H9 (cell line): ENCODE measurements at regions not wholly inside any gene's neighbourhood (a gene's known extent, or its start where the extent isn't known, plus 50 kb on each side); places are given as distances from the start of the nearest gene placed in this dataset.
"Not testable (repeated sequence)": the region's sequence is repeated elsewhere in the genome, so short reads cannot be mapped to it uniquely, and the experiment has no call there.

ENCODE experiments used
- DNase-seq: peaks from one replicate; pipeline ENCODE4 v3.0.0-alpha.2; 2017
- H2AFZ ChIP-seq: one replicate; pipeline ENCODE4 v1.6.1; 2013; ENCODE audit warnings: mild to moderate bottlenecking, low read length, control low read depth, moderate library complexity
- H2AK5ac ChIP-seq: 2 replicates; pipeline ENCODE4 v1.6.1; 2013; ENCODE audit warnings: low read length, control low read depth, mixed read lengths; ENCODE audit not compliant: insufficient read length
- H2BK120ac ChIP-seq: one replicate; pipeline ENCODE4 v1.6.1; 2013; ENCODE audit warnings: low read depth, mild to moderate bottlenecking, low read length, control low read depth, inconsistent platforms; ENCODE audit not compliant: poor library complexity, severe bottlenecking
- H2BK12ac ChIP-seq: 2 replicates; pipeline ENCODE4 v1.6.1; 2013; ENCODE audit warnings: low read length, control low read depth, mixed read lengths, low read depth; ENCODE audit not compliant: insufficient read length
- H2BK15ac ChIP-seq: 2 replicates; pipeline ENCODE4 v1.6.1; 2013; ENCODE audit warnings: low read depth, low read length, control low read depth
- H2BK20ac ChIP-seq: one replicate; pipeline ENCODE4 v1.6.1; 2013; ENCODE audit warnings: low read depth, mild to moderate bottlenecking, low read length, control low read depth, inconsistent platforms; ENCODE audit not compliant: poor library complexity, severe bottlenecking
- H2BK5ac ChIP-seq: 2 replicates; pipeline ENCODE4 v1.6.1; 2013; ENCODE audit warnings: low read length, control low read depth, mixed read lengths; ENCODE audit not compliant: insufficient read length
- H3K14ac ChIP-seq: 2 replicates; pipeline ENCODE4 v1.6.1; 2013; ENCODE audit warnings: low read length, control low read depth; ENCODE audit not compliant: insufficient read depth
- H3K18ac ChIP-seq: 2 replicates; pipeline ENCODE4 v1.6.1; 2013; ENCODE audit warnings: low read depth, mild to moderate bottlenecking, mixed read lengths, low read length, control low read depth; ENCODE audit not compliant: insufficient read length
- H3K23ac ChIP-seq: 2 replicates; pipeline ENCODE4 v1.6.1; 2013; ENCODE audit warnings: low read length, control low read depth, mixed read lengths, low read depth; ENCODE audit not compliant: insufficient read length
- H3K23me2 ChIP-seq: 2 replicates; pipeline ENCODE4 v1.6.1; 2013; ENCODE audit warnings: low read depth, mild to moderate bottlenecking, mixed read lengths, low read length, control low read depth; ENCODE audit not compliant: insufficient read length, poor library complexity, severe bottlenecking
- H3K27ac ChIP-seq: 2 replicates; pipeline ENCODE4 v1.5.1; 2013; ENCODE audit warnings: low read length, control low read depth, mixed read lengths, low read depth; ENCODE audit not compliant: insufficient read length
- H3K27me3 ChIP-seq: 2 replicates; pipeline ENCODE4 v1.6.1; 2013; ENCODE audit warnings: low read length, control low read depth, inconsistent platforms; ENCODE audit not compliant: insufficient read depth
- H3K4ac ChIP-seq: 2 replicates; pipeline ENCODE4 v1.6.1; 2013; ENCODE audit warnings: low read depth, mild to moderate bottlenecking, control low read depth, inconsistent platforms, low read length, moderate library complexity
- H3K4me1 ChIP-seq: 2 replicates; pipeline ENCODE4 v1.6.1; 2013; ENCODE audit warnings: low read length, control low read depth, inconsistent platforms; ENCODE audit not compliant: insufficient read depth
- H3K4me2 ChIP-seq: 2 replicates; pipeline ENCODE4 v1.6.1; 2013; ENCODE audit warnings: low read length, control low read depth, mixed read lengths; ENCODE audit not compliant: insufficient read length, insufficient read depth
- H3K56ac ChIP-seq: 2 replicates; pipeline ENCODE4 v1.6.1; 2013; ENCODE audit warnings: low read depth, mild to moderate bottlenecking, mixed read lengths, low read length, control low read depth; ENCODE audit not compliant: insufficient read length
- H3K79me1 ChIP-seq: 2 replicates; pipeline ENCODE4 v1.6.1; 2013; ENCODE audit warnings: low read depth, mild to moderate bottlenecking, moderate library complexity, low read length, control low read depth, inconsistent platforms; ENCODE audit not compliant: insufficient read depth, poor library complexity, severe bottlenecking
- H3K79me2 ChIP-seq: 2 replicates; pipeline ENCODE4 v1.6.1; 2013; ENCODE audit warnings: low read length, control low read depth, inconsistent platforms; ENCODE audit not compliant: insufficient read depth
- H3K9ac ChIP-seq: 2 replicates; pipeline ENCODE4 v1.6.1; 2013; ENCODE audit warnings: low read length, control low read depth, mixed read lengths; ENCODE audit not compliant: insufficient read length; ENCODE audit errors: extremely low read depth
- H3K9me3 ChIP-seq: one replicate; pipeline ENCODE4 v1.6.1; 2013; ENCODE audit warnings: low read depth, low read length, inconsistent platforms; ENCODE audit not compliant: control insufficient read depth
- H3T11ph ChIP-seq: one replicate; pipeline ENCODE4 v1.6.1; 2013; ENCODE audit warnings: mild to moderate bottlenecking, low read length, control low read depth, inconsistent platforms
- H4K20me1 ChIP-seq: one replicate; pipeline ENCODE4 v1.6.1; 2013; ENCODE audit not compliant: control insufficient read depth, insufficient read length, insufficient read depth
- H4K5ac ChIP-seq: 2 replicates; pipeline ENCODE4 v1.6.1; 2013; ENCODE audit warnings: low read depth, mild to moderate bottlenecking, mixed read lengths, low read length, control low read depth; ENCODE audit not compliant: insufficient read length
- H4K8ac ChIP-seq: replicated peaks from 2 replicates; pipeline ENCODE4 v1.6.1; 2013; ENCODE audit warnings: low read length, control low read depth, mixed read lengths, low read depth; ENCODE audit not compliant: insufficient read length
- H4K91ac ChIP-seq: 2 replicates; pipeline ENCODE4 v1.6.1; 2013; ENCODE audit warnings: low read depth, mild to moderate bottlenecking, moderate library complexity, mixed read lengths, low read length, control low read depth; ENCODE audit not compliant: insufficient read length
- H3K27ac Mint-ChIP-seq, 3 experiments: 2 replicates in 2 of 3; 3 replicates in 1 of 3; pipeline ENCODE4 v1.8.0; 2020 to 2021; ENCODE audit warnings: mixed read lengths in 3 of 3, mild to moderate bottlenecking in 1 of 3, moderate library complexity in 1 of 3
- H3K27me3 Mint-ChIP-seq: 2 replicates; pipeline ENCODE4 v1.8.0; 2021; ENCODE audit warnings: low read depth, mild to moderate bottlenecking, moderate library complexity, mixed read lengths
- H3K36me3 Mint-ChIP-seq, 3 experiments: 2 replicates in 2 of 3; 3 replicates in 1 of 3; pipeline ENCODE4 v1.8.0; 2020 to 2021; ENCODE audit warnings: low read depth in 3 of 3, mixed read lengths in 3 of 3; ENCODE audit not compliant: insufficient read depth in 1 of 3
- H3K4me1 Mint-ChIP-seq, 2 experiments: 2 replicates each; pipeline ENCODE4 v1.8.0; 2020; ENCODE audit warnings: mixed read lengths in 2 of 2
- H3K4me3 Mint-ChIP-seq, 2 experiments: 2 replicates in 1 of 2; 3 replicates in 1 of 2; pipeline ENCODE4 v1.8.0; 2020 to 2021; ENCODE audit warnings: mild to moderate bottlenecking in 2 of 2, mixed read lengths in 2 of 2, moderate library complexity in 1 of 2
- H3K9me3 Mint-ChIP-seq, 2 experiments: 2 replicates in 1 of 2; 3 replicates in 1 of 2; pipeline ENCODE4 v1.8.0; 2020; ENCODE audit warnings: mild to moderate bottlenecking in 2 of 2, mixed read lengths in 2 of 2, moderate library complexity in 1 of 2
- WGBS: extraction: QIAGEN DNeasy Blood & Tissue Kit; methylation state at CpG from one replicate; pipeline ENCODE4 v1.1.7; 2013; ENCODE audit warnings: missing lambda C conversion rate, low lambda C conversion rate, mixed read lengths; ENCODE audit not compliant: insufficient read length; ENCODE audit errors: extremely low coverage; 5-methylcytosine and 5-hydroxymethylcytosine counted together
- TF ChIP-seq, protein P1 (sequence below): fragments of 200-600 bp; sonication (generic); conservative IDR thresholded peaks from 3 replicates; pipeline ENCODE4 v1.8.0; 2021; ENCODE audit warnings: antibody characterized with exemption, mild to moderate bottlenecking

DNA sequence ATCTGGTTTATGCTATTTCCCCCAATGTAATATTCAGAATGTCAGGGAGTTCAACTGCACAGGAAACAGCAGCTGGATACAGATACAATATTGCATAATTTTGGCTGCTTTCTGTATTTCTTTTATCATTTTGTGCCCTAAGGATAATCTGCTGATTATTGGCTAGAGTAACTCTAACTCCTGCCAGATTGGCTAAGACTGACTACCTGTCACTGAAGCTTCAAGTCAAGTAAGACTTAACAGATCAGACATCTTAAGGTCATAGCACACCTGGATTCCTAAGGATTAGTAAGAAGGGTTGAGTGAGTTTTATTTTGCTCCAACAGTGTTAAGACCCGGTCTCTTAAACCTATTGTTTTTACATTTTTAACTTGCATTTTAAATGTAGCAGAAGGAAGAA, 136.8 kb downstream of the KLF8 start:
- no peak overlapping the region for H3K14ac ChIP-seq
- no peaks in the 10 kb centered on the region for H3K4me1 Mint-ChIP-seq
- H3K27me3 ChIP-seq = no peaks in the 10 kb centered on the region
- no peak overlapping the region for H3K4ac ChIP-seq
- H3K27me3 Mint-ChIP-seq = peaks cover 2% of the 10 kb centered on the region
- no peaks in the 10 kb centered on the region for H3K4me1 ChIP-seq
- H2AFZ ChIP-seq = no peak overlapping the region
- H3K79me1 ChIP-seq = no peaks in the 10 kb centered on the region
- H3K36me3 Mint-ChIP-seq = peaks cover 1 to 9% (median 3%) of the 10 kb centered on the region in 3 experiments; a peak in 4 of 7 replicates
- no peak overlapping the region for H2BK15ac ChIP-seq
- H3K9me3 Mint-ChIP-seq = peaks cover 79 to 90% of the 10 kb centered on the region in 2 experiments
- H3T11ph ChIP-seq = no peak overlapping the region
- no peak overlapping the region for H4K8ac ChIP-seq
- no peak overlapping the region for H4K5ac ChIP-seq
- peaks cover 30% of the 10 kb centered on the region for H3K9me3 ChIP-seq
- H3K9ac ChIP-seq = no peak overlapping the region
- no peak overlapping the region for H2BK12ac ChIP-seq
- H3K18ac ChIP-seq = no peak overlapping the region
- no peak for DNase-seq
- no peak overlapping the region for H2BK5ac ChIP-seq
- no peak overlapping the region for H3K4me2 ChIP-seq
- no peaks in the 10 kb centered on the region for H4K20me1 ChIP-seq
- no peak overlapping the region for H2BK120ac ChIP-seq
- no CpG with 5 or more reads among the region's 1 CpG for WGBS
- no peaks in the 10 kb centered on the region for H3K23me2 ChIP-seq
- H2BK20ac ChIP-seq = no peak overlapping the region
- H3K4me3 Mint-ChIP-seq = no peak overlapping the region
- TF ChIP-seq, protein P1, sequence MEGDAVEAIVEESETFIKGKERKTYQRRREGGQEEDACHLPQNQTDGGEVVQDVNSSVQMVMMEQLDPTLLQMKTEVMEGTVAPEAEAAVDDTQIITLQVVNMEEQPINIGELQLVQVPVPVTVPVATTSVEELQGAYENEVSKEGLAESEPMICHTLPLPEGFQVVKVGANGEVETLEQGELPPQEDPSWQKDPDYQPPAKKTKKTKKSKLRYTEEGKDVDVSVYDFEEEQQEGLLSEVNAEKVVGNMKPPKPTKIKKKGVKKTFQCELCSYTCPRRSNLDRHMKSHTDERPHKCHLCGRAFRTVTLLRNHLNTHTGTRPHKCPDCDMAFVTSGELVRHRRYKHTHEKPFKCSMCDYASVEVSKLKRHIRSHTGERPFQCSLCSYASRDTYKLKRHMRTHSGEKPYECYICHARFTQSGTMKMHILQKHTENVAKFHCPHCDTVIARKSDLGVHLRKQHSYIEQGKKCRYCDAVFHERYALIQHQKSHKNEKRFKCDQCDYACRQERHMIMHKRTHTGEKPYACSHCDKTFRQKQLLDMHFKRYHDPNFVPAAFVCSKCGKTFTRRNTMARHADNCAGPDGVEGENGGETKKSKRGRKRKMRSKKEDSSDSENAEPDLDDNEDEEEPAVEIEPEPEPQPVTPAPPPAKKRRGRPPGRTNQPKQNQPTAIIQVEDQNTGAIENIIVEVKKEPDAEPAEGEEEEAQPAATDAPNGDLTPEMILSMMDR = no peak
- no peak overlapping the region for H3K23ac ChIP-seq
- no peaks in the 10 kb centered on the region for H3K79me2 ChIP-seq
- H3K27ac Mint-ChIP-seq = no peak overlapping the region
- no peak overlapping the region for H2AK5ac ChIP-seq
- H4K91ac ChIP-seq = no peak overlapping the region
- H3K27ac ChIP-seq = no peak overlapping the region
- H3K56ac ChIP-seq = no peak overlapping the region

- H3K18ac ChIP-seq, H3K36me3 Mint-ChIP-seq, H4K8ac ChIP-seq, H3K27me3 ChIP-seq, H3K9ac ChIP-seq, H3K79me1 ChIP-seq, H2AFZ ChIP-seq, H3K4me3 Mint-ChIP-seq, H3K27ac Mint-ChIP-seq, H3K56ac ChIP-seq, H3K79me2 ChIP-seq, H2BK15ac ChIP-seq, H3K23me2 ChIP-seq, H3K27ac ChIP-seq, H2BK12ac ChIP-seq, H4K5ac ChIP-seq, H2BK20ac ChIP-seq, H3K27me3 Mint-ChIP-seq, H3K4me1 Mint-ChIP-seq, H3T11ph ChIP-seq, H4K20me1 ChIP-seq, H3K23ac ChIP-seq, H4K91ac ChIP-seq, H3K4me2 ChIP-seq, H3K4ac ChIP-seq, H3K4me1 ChIP-seq, DNase-seq, H2BK120ac ChIP-seq, H2AK5ac ChIP-seq, H2BK5ac ChIP-seq, H3K14ac ChIP-seq: not testable (repeated sequence)
- H3K9me3 Mint-ChIP-seq = peaks cover 52 to 66% of the 10 kb centered on the region in 2 experiments
- peaks cover 20% of the 10 kb centered on the region for H3K9me3 ChIP-seq
- no CpG with 5 or more reads among the region's 41 CpGs for WGBS
Measured at GRCh38 chrX:56379984-56380780, 148.0 kb downstream of the KLF8 start.
